ENCODE measurements at regions not wholly inside any gene's neighbourhood (a gene's known extent, or its start where the extent isn't known, plus 50 kb on each side); places are given as distances from the start of the nearest gene placed in this dataset.

- TF ChIP-seq, protein P1, sequence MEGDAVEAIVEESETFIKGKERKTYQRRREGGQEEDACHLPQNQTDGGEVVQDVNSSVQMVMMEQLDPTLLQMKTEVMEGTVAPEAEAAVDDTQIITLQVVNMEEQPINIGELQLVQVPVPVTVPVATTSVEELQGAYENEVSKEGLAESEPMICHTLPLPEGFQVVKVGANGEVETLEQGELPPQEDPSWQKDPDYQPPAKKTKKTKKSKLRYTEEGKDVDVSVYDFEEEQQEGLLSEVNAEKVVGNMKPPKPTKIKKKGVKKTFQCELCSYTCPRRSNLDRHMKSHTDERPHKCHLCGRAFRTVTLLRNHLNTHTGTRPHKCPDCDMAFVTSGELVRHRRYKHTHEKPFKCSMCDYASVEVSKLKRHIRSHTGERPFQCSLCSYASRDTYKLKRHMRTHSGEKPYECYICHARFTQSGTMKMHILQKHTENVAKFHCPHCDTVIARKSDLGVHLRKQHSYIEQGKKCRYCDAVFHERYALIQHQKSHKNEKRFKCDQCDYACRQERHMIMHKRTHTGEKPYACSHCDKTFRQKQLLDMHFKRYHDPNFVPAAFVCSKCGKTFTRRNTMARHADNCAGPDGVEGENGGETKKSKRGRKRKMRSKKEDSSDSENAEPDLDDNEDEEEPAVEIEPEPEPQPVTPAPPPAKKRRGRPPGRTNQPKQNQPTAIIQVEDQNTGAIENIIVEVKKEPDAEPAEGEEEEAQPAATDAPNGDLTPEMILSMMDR (IDR thresholded peaks at IDR 0.05 in 4 of 5, conservative IDR thresholded peaks at IDR 0.05 in 1 of 5): no peak
- no peak for TF ChIP-seq POLR2A (IDR thresholded peaks at IDR 0.05)
Measured at GRCh38 chr3:166743481-166744134, 636.5 kb downstream of the ZBBX start.

All from gastrocnemius medialis (tissue), 4 donors.